GM12878 (cell line): ENCODE measurements at regions not wholly inside any gene's neighbourhood (a gene's known extent, or its start where the extent isn't known, plus 50 kb on each side); places are given as distances from the start of the nearest gene placed in this dataset.

Source experiments
- ATAC-seq: fragments of 200-7000 bp; cut with Tn5 transposase; 3 replicates; pipeline ENCODE4 v1.9.1; 2020; ENCODE audit warnings: mild to moderate bottlenecking, moderate library complexity
- BruUV-seq: library from RNA; stranded (reverse); fragments of 400-500 nt; replicated peaks from 2 replicates; lab custom pipeline; 2021; lab: Mats Ljungman, UMichigan
- CTCF ChIA-PET: fragments of 300-600 bp; sonication (Branson Sonifier 250); formaldehyde crosslinking; extraction: SDS; loops from one replicate; lab custom pipeline; 2021; ENCODE audit warnings: inconsistent platforms; lab: Yijun Ruan, JAX
- POLR2A ChIA-PET: fragments of 350-600 bp; formaldehyde crosslinking; extraction: SDS; loops from one replicate; lab custom pipeline; 2021; ENCODE audit warnings: inconsistent platforms; lab: Charles Lee
- RAD21 ChIA-PET: fragments of 300-600 bp; sonication (Branson Sonifier 250); formaldehyde crosslinking; loops from one replicate; lab custom pipeline; 2023; ENCODE audit warnings: antibody characterized with exemption; ENCODE audit not compliant: unreplicated experiment; lab: Charles Lee
- SMC1A ChIA-PET: fragments of 300-600 bp; sonication (Branson Sonifier 250); formaldehyde crosslinking; loops from one replicate; lab custom pipeline; 2023; ENCODE audit not compliant: unreplicated experiment, uncharacterized antibody; lab: Charles Lee
- DNase-seq: peaks from one replicate; pipeline ENCODE4 v3.0.0-alpha.2; 2011; ENCODE audit warnings: low read depth, low spot score
- FAIRE-seq: peaks from 3 replicates; lab custom pipeline; 2011; peaks lifted over from hg19 to GRCh38; lab: Jason Lieb, UNC
- H2AFZ ChIP-seq: 2 replicates; pipeline ENCODE4 v1.6.0; 2011; ENCODE audit warnings: low read depth, low read length, control low read depth; ENCODE audit not compliant: control insufficient read depth
- H3K27ac ChIP-seq: 2 replicates; pipeline ENCODE4 v1.5.1; 2011; ENCODE audit warnings: control low read depth; ENCODE audit not compliant: control insufficient read depth, insufficient read depth
- H3K27me3 ChIP-seq, 2 experiments: replicated peaks in 1 of 2; 2 replicates each; pipeline versions ENCODE4 v1.6.0 to v1.6.1; 2011; ENCODE audit warnings: low read length in 1 of 2; ENCODE audit not compliant: control insufficient read depth in 2 of 2, insufficient read depth in 2 of 2
- H3K36me3 ChIP-seq, 2 experiments: 2 replicates each; pipeline ENCODE4 v1.5.1; 2011; ENCODE audit warnings: low read length in 1 of 2; ENCODE audit not compliant: control insufficient read depth in 2 of 2, insufficient read depth in 2 of 2
- H3K4me1 ChIP-seq: 2 replicates; pipeline ENCODE4 v1.6.1; 2011; ENCODE audit warnings: mild to moderate bottlenecking, low read length, moderate library complexity, mixed read lengths; ENCODE audit not compliant: control insufficient read depth, insufficient read depth
- H3K4me2 ChIP-seq: 2 replicates; pipeline ENCODE4 v1.6.0; 2011; ENCODE audit warnings: control low read depth; ENCODE audit not compliant: control insufficient read depth, insufficient read depth
- H3K4me3 ChIP-seq: fragments of 200-600 bp; sonication (generic); 2 replicates; pipeline ENCODE4 v1.5.1; 2016
- H3K79me2 ChIP-seq: 2 replicates; pipeline ENCODE4 v1.6.0; 2011; ENCODE audit warnings: low read length; ENCODE audit not compliant: control insufficient read depth, insufficient read depth
- H3K9ac ChIP-seq: 2 replicates; pipeline ENCODE4 v1.8.0; 2011; ENCODE audit warnings: low read length, control low read depth, mixed read lengths; ENCODE audit not compliant: control insufficient read depth, insufficient read depth
- H3K9me3 ChIP-seq: replicated peaks from 3 replicates; pipeline ENCODE4 v1.5.1; 2011; ENCODE audit warnings: mild to moderate bottlenecking, low read length; ENCODE audit not compliant: control insufficient read depth, insufficient read depth
- H4K20me1 ChIP-seq: 2 replicates; pipeline ENCODE4 v1.6.0; 2011; ENCODE audit not compliant: control insufficient read depth, insufficient read depth
- in situ Hi-C: fragments of 300-500 bp; cut with MboI; formaldehyde crosslinking; loops from 9 replicates; pipeline ENCODE4 v1.14.3; 2018; ENCODE audit warnings: mixed read lengths
- intact Hi-C: fragments of 100-400 bp; cut with micrococcal nuclease; formaldehyde crosslinking; loops from one replicate; pipeline ENCODE4 v1.14.2; 2022; ENCODE audit not compliant: unreplicated experiment
- TF ChIP-seq, protein P1 (sequence below): fragments of 450-650 bp; IDR thresholded peaks from 2 replicates; pipeline ENCODE4 v1.6.1; 2017; ENCODE audit warnings: antibody characterized with exemption, mild to moderate bottlenecking, moderate library complexity
- TF ChIP-seq, protein P2 (sequence below): fragments of 450-650 bp; IDR thresholded peaks from 2 replicates; pipeline ENCODE4 v1.6.1; 2016; ENCODE audit warnings: mild to moderate bottlenecking, moderate library complexity, borderline replicate concordance

DNA sequence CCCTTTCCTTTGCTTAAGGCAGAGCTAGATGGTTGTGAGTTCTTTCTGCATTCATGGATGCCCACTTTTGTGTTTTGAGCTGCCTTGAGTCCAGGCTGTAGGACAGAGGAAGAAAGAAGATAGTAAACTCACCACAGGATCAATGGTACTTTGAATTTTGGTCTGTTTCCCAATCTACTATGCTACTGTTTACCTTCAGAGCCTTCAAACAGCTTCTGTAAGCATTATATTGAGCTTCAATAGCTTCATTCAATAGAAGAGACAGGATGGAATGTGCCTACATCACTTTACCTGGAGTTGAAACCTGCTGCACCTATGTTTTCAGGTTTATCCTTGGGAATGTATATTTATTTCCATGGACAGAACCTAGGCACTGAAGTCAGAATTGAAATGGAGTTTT is 397.9 kb upstream of the DYNLRB2 start:
- no peak overlapping the region for H3K9ac ChIP-seq
- no peaks in the 10 kb centered on the region for H4K20me1 ChIP-seq
- intact Hi-C loops (no loop called here), in situ Hi-C loops (no loop called here)
- H3K4me2 ChIP-seq = no peak overlapping the region
- no peak overlapping the region for H2AFZ ChIP-seq
- no peak overlapping the region for H3K27ac ChIP-seq
- POLR2A ChIA-PET = no interaction called here
- ATAC-seq (no peak), DNase-seq (no peak), FAIRE-seq (no peak)
- CTCF ChIA-PET = no interaction called here
- H3K27me3 ChIP-seq = no peaks in the 10 kb centered on the region
- TF ChIP-seq, protein P1, sequence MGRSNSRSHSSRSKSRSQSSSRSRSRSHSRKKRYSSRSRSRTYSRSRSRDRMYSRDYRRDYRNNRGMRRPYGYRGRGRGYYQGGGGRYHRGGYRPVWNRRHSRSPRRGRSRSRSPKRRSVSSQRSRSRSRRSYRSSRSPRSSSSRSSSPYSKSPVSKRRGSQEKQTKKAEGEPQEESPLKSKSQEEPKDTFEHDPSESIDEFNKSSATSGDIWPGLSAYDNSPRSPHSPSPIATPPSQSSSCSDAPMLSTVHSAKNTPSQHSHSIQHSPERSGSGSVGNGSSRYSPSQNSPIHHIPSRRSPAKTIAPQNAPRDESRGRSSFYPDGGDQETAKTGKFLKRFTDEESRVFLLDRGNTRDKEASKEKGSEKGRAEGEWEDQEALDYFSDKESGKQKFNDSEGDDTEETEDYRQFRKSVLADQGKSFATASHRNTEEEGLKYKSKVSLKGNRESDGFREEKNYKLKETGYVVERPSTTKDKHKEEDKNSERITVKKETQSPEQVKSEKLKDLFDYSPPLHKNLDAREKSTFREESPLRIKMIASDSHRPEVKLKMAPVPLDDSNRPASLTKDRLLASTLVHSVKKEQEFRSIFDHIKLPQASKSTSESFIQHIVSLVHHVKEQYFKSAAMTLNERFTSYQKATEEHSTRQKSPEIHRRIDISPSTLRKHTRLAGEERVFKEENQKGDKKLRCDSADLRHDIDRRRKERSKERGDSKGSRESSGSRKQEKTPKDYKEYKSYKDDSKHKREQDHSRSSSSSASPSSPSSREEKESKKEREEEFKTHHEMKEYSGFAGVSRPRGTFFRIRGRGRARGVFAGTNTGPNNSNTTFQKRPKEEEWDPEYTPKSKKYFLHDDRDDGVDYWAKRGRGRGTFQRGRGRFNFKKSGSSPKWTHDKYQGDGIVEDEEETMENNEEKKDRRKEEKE = no peak
- TF ChIP-seq, protein P2, sequence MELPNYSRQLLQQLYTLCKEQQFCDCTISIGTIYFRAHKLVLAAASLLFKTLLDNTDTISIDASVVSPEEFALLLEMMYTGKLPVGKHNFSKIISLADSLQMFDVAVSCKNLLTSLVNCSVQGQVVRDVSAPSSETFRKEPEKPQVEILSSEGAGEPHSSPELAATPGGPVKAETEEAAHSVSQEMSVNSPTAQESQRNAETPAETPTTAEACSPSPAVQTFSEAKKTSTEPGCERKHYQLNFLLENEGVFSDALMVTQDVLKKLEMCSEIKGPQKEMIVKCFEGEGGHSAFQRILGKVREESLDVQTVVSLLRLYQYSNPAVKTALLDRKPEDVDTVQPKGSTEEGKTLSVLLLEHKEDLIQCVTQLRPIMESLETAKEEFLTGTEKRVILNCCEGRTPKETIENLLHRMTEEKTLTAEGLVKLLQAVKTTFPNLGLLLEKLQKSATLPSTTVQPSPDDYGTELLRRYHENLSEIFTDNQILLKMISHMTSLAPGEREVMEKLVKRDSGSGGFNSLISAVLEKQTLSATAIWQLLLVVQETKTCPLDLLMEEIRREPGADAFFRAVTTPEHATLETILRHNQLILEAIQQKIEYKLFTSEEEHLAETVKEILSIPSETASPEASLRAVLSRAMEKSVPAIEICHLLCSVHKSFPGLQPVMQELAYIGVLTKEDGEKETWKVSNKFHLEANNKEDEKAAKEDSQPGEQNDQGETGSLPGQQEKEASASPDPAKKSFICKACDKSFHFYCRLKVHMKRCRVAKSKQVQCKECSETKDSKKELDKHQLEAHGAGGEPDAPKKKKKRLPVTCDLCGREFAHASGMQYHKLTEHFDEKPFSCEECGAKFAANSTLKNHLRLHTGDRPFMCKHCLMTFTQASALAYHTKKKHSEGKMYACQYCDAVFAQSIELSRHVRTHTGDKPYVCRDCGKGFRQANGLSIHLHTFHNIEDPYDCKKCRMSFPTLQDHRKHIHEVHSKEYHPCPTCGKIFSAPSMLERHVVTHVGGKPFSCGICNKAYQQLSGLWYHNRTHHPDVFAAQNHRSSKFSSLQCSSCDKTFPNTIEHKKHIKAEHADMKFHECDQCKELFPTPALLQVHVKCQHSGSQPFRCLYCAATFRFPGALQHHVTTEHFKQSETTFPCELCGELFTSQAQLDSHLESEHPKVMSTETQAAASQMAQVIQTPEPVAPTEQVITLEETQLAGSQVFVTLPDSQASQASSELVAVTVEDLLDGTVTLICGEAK = no peak
- no TSS peak for BruUV-seq
- no peaks in the 10 kb centered on the region for H3K79me2 ChIP-seq
- no peaks in the 10 kb centered on the region for H3K36me3 ChIP-seq
- RAD21 ChIA-PET = no interaction called here
- H3K9me3 ChIP-seq = no peaks in the 10 kb centered on the region; the same call in 2 of the 3 replicates
- SMC1A ChIA-PET = interaction anchor here (1.1 kb wide), 1 partner anchor 42 kb away, joined by 3 read pairs; no protein-coding TSS in a partner anchor
- no peak overlapping the region for H3K4me3 ChIP-seq
- no peaks in the 10 kb centered on the region for H3K4me1 ChIP-seq
